ENCODE measurements at regions not wholly inside any gene's neighbourhood (a gene's known extent, or its start where the extent isn't known, plus 50 kb on each side); places are given as distances from the start of the nearest gene placed in this dataset.

GRCh38 chr17:83152227-83152744, 72.9 kb downstream of the METRNL start:
- H3K36me3 ChIP-seq (ENCODE audit: control insufficient read depth, insufficient read depth, low read length), result no peaks in the 10 kb centered on the region
- H3K9ac ChIP-seq (ENCODE audit: low read depth, low read length), result no peak overlapping the region
- no peak overlapping the region for H3K4me3 ChIP-seq (ENCODE audit: low read depth, low read length)
- H3K4me1 ChIP-seq (ENCODE audit: control insufficient read depth, insufficient read depth, low read length), result no peaks in the 10 kb centered on the region
- no peaks in the 10 kb centered on the region for H3K27me3 ChIP-seq (ENCODE audit: control insufficient read depth, insufficient read depth, low read length)
- H3K9me3 ChIP-seq (ENCODE audit: control insufficient read depth, insufficient read depth, low read length), result no peaks in the 10 kb centered on the region

GRCh38 chr17:83152745-83153611, 73.6 kb downstream of the METRNL start:
- Histone ChIP-seq H3K4me3 (ENCODE audit: low read depth, low read length) (no peak overlapping the region), H3K9ac (ENCODE audit: low read depth, low read length) (no peak overlapping the region), H3K4me1 (ENCODE audit: control insufficient read depth, insufficient read depth, low read length) (no peaks in the 10 kb centered on the region), H3K36me3 (ENCODE audit: control insufficient read depth, insufficient read depth, low read length) (no peaks in the 10 kb centered on the region), H3K27me3 (ENCODE audit: control insufficient read depth, insufficient read depth, low read length) (no peaks in the 10 kb centered on the region), H3K9me3 (ENCODE audit: control insufficient read depth, insufficient read depth, low read length) (no peaks in the 10 kb centered on the region)

DNA sequence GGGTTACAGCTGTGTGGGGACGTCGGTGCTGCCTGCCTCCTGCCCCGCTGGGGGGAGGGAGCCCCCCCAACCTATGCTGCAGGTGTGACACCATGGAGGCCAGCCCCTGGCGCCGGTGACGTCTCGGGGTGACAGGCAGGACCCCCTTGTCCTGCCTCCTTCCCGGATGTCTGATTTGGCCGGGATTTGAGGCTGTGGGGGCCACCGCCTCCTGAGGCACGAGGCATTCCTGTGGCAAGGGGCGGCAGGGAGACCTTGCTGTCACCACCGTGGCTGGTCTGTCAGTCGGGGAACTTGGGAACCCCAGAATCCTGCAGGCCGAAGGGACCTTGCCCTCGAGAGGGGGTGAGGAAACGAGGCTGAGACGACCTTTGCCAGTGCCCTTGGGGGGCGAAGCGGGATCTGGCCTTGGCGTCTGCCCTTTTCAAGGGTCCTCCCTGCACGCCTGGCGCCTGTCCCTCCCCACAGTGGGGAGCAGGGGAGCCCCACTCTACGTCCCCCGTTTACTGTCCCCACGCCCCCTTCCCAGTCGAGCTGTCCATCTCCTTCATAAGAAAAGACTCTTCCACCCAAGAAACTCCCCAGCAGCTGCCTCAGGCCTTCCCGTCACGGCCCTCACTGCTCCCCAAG, 74.4 kb downstream of the METRNL start:
- no peak overlapping the region for H3K4me3 ChIP-seq (ENCODE audit: low read depth, low read length)
- no peak overlapping the region for H3K9ac ChIP-seq (ENCODE audit: low read depth, low read length)
- H3K4me1 ChIP-seq (ENCODE audit: control insufficient read depth, insufficient read depth, low read length), result no peaks in the 10 kb centered on the region
- no peaks in the 10 kb centered on the region for H3K9me3 ChIP-seq (ENCODE audit: control insufficient read depth, insufficient read depth, low read length)
- no peaks in the 10 kb centered on the region for H3K27me3 ChIP-seq (ENCODE audit: control insufficient read depth, insufficient read depth, low read length)
- no peaks in the 10 kb centered on the region for H3K36me3 ChIP-seq (ENCODE audit: control insufficient read depth, insufficient read depth, low read length)

- H3K27me3 ChIP-seq (ENCODE audit: control insufficient read depth, insufficient read depth, low read length), result no peaks in the 10 kb centered on the region
- H3K9ac ChIP-seq (ENCODE audit: low read depth, low read length), result no peak overlapping the region
- no peaks in the 10 kb centered on the region for H3K36me3 ChIP-seq (ENCODE audit: control insufficient read depth, insufficient read depth, low read length)
- no peaks in the 10 kb centered on the region for H3K9me3 ChIP-seq (ENCODE audit: control insufficient read depth, insufficient read depth, low read length)
- no peaks in the 10 kb centered on the region for H3K4me1 ChIP-seq (ENCODE audit: control insufficient read depth, insufficient read depth, low read length)
- H3K4me3 ChIP-seq (ENCODE audit: low read depth, low read length), result no peak overlapping the region
These were observed 75.1 kb downstream of the METRNL start for GRCh38 chr17:83154311-83155127.

DNA sequence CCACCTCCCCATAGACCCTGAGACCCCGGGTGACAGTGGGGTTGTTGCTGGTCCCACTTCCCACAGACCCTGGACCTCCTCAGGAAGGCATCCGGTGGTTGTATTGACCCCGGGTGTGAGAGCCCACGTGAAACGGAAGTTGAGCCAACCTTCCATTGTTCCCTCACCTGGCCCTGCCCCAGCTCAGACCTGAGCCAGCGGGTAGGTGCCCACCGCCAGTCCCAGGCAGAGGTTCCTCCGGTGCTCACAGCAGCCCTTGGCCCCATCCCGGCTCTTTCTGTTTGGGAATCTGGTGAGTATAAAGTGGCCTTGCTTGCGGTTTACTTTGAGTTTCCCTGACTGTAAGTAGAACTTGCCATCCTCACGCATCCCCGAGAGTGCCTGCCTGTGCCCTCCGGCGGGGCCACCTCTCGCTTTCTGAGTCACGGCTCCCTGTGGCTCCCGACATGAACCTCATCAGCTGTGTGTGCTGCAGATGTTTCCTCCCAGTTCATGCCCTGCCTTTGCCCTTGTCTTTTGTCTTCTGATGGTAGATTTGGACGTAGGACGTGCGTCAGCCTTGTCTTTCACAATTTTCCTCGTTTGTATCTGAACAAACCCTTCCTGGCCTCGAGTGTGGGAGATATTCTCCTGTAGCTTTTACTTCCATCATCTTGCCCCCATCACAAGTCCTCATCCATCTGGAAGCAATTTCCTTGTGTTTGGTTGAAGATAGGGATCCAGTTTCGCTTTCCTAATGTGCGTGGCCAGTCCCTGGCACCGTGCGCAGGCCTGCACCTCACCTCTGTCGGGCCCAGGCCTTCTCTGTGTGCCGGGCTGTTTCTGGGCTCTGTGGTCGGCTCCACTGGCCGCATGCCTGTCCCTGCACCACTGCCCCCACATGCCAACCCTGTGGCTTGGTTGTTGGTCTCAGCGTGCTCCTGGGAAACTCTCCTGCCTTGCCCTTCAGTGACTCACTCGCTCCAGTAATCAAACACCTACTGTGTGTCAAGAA, 76.0 kb downstream of the METRNL start:
- H3K4me3 ChIP-seq (ENCODE audit: low read depth, low read length), result no peak overlapping the region
- no peaks in the 10 kb centered on the region for H3K27me3 ChIP-seq (ENCODE audit: control insufficient read depth, insufficient read depth, low read length)
- H3K9ac ChIP-seq (ENCODE audit: low read depth, low read length), result no peak overlapping the region
- no peaks in the 10 kb centered on the region for H3K9me3 ChIP-seq (ENCODE audit: control insufficient read depth, insufficient read depth, low read length)
- no peaks in the 10 kb centered on the region for H3K36me3 ChIP-seq (ENCODE audit: control insufficient read depth, insufficient read depth, low read length)
- H3K4me1 ChIP-seq (ENCODE audit: control insufficient read depth, insufficient read depth, low read length), result no peaks in the 10 kb centered on the region

- Histone ChIP-seq H3K36me3 (ENCODE audit: control insufficient read depth, insufficient read depth, low read length) (no peaks in the 10 kb centered on the region), H3K4me3 (ENCODE audit: low read depth, low read length) (no peak overlapping the region), H3K9me3 (ENCODE audit: control insufficient read depth, insufficient read depth, low read length) (no peaks in the 10 kb centered on the region), H3K4me1 (ENCODE audit: control insufficient read depth, insufficient read depth, low read length) (no peaks in the 10 kb centered on the region), H3K27me3 (ENCODE audit: control insufficient read depth, insufficient read depth, low read length) (no peaks in the 10 kb centered on the region), H3K9ac (ENCODE audit: low read depth, low read length) (no peak overlapping the region)
These were observed 77.0 kb downstream of the METRNL start for GRCh38 chr17:83156408-83156807.

DNA sequence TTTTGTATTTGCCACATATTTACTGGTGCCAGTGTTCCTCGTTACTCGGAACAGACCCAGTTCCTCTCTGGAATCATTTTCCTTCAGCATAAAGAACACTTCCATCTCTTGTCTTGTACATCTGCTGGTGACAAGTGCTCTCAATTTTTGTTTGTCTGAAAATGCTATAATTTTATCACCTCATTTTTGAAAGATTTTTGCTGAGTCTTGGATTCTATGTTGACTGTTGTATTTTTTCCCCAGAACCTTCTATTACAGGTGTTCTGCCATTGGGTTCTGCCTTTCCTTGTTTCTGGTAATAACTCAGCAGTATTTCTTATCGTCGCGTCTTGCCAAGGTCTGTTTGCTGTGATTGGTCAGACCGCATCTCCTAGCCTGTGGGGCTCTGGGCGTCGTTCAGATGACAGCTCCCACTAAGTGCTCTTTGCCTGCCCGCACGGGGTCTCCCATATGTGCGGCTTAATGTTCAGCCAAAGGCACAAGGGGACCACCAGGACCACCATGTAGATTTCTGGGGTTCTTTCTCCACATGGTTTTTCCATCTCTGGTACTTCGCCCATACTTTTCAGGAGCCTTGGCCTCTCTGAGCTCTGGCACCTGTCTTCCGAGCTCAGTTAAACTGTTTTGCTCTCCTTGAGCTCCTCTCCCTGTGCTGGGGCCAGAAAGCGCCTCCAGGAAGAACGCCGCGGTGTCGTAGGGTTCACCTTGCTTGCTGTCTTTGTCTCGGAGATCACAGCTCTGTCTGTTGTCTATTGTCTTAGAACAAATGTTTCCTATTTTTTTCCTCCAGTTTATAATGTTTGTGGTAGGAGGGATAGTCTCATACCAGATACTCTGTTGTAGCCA, 80.0 kb downstream of the METRNL start:
- Histone ChIP-seq H3K4me1 (ENCODE audit: control insufficient read depth, insufficient read depth, low read length) (no peaks in the 10 kb centered on the region), H3K9me3 (ENCODE audit: control insufficient read depth, insufficient read depth, low read length) (no peaks in the 10 kb centered on the region), H3K27me3 (ENCODE audit: control insufficient read depth, insufficient read depth, low read length) (no peaks in the 10 kb centered on the region), H3K9ac (ENCODE audit: low read depth, low read length) (no peak overlapping the region), H3K4me3 (ENCODE audit: low read depth, low read length) (no peak overlapping the region), H3K36me3 (ENCODE audit: control insufficient read depth, insufficient read depth, low read length) (no peaks in the 10 kb centered on the region)

DNA sequence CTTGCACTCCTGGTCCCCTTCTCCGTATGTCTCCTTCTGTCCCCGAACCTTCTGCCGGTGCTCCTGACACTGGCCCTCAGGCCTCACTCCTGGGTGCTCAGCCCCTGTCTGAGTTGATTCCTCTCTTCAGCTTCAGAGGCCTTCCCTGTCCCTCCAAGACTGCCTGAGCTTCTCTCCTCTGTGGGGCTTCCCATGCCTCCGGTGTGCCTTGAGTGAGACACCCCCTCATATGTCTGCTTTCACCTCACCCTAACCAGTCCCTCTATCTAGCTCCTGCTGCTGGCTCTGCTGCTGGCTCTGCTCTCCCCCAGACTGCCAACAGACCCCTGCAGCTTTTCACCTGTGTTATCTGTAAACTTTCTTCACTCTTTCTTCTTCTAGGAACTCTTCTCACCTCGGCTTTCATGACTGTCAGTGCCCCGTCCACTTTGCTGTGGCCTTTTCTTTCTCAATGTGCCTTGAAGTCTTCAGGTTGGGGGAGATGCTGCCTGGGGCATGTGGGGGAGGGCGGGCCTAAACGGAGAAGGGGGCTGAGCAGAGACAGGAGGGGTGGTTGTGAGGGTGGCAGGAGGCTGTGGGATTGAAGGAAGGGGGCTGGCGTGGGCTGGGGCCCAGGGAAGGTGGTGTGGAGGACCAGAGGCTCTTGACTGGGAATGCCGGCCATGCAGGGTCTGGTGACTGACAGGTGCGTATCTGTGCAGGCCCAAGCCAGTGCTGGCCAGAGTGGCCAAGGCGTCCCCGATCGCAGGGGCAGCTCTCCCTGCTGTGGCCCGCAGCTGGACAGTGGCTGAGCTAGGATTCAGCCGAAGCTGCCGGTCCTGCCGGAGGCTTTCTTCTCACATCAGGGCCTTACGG, 81.3 kb downstream of the METRNL start:
- Histone ChIP-seq H3K4me3 (ENCODE audit: low read depth, low read length) (no peak overlapping the region), H3K4me1 (ENCODE audit: control insufficient read depth, insufficient read depth, low read length) (no peaks in the 10 kb centered on the region), H3K9ac (ENCODE audit: low read depth, low read length) (no peak overlapping the region), H3K36me3 (ENCODE audit: control insufficient read depth, insufficient read depth, low read length) (no peaks in the 10 kb centered on the region), H3K27me3 (ENCODE audit: control insufficient read depth, insufficient read depth, low read length) (no peaks in the 10 kb centered on the region), H3K9me3 (ENCODE audit: control insufficient read depth, insufficient read depth, low read length) (no peaks in the 10 kb centered on the region)

DNA sequence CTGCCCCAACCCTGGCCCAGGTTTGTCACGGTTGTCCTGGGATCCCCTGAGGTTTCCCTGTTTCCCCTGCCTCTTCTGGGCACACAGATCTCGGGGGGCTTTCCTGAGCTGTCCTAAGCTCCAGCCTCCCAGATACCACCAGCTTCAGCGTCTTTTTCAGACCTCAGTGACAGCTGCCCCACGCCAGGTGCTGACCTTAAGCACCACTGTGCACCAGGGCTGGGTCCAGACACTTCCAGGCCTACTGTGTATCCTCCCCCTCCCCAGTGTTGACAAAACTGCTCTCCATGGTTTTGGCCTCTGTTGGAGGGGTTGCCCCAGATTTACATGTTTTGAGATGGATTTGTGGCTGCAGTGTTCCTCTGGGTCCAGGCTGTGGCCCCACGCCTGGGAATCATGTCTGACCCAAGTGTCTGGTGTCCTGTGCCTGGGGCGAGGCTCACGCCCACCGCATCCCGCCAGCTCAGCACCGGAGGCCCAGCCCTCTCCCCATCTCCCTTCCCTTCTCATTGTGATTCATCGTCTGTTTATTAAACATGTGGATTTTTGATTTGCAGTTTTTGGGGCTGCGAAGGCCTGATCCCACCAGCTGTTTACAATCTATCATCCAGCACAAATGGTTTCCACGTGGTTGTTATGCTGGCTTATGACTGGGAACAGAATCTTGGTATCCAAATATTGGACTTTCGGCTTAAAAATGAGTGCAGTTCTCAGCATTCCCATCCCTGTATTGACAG, 82.1 kb downstream of the METRNL start:
- no peak overlapping the region for H3K9ac ChIP-seq (ENCODE audit: low read depth, low read length)
- no peaks in the 10 kb centered on the region for H3K27me3 ChIP-seq (ENCODE audit: control insufficient read depth, insufficient read depth, low read length)
- no peaks in the 10 kb centered on the region for H3K36me3 ChIP-seq (ENCODE audit: control insufficient read depth, insufficient read depth, low read length)
- H3K9me3 ChIP-seq (ENCODE audit: control insufficient read depth, insufficient read depth, low read length), result no peaks in the 10 kb centered on the region
- no peaks in the 10 kb centered on the region for H3K4me1 ChIP-seq (ENCODE audit: control insufficient read depth, insufficient read depth, low read length)
- H3K4me3 ChIP-seq (ENCODE audit: low read depth, low read length), result no peak overlapping the region
